Left renal pelvis (tissue), 4 donors: ENCODE measurements at regions not wholly inside any gene's neighbourhood (a gene's known extent, or its start where the extent isn't known, plus 50 kb on each side); places are given as distances from the start of the nearest gene placed in this dataset.
A peak's percentile ranks its signal among the peaks of the same experiment; 100 is the strongest.
"Not testable (repeated sequence)": the region's sequence is repeated elsewhere in the genome, so short reads cannot be mapped to it uniquely, and the experiment has no call there.

Experiments used
- DNase-seq, 4 donors: peaks; one replicate each; pipeline ENCODE4 v3.0.0-alpha.2; 2013; ENCODE audit warnings: low read depth in 4 of 4, low spot score in 3 of 4

GRCh38 chr7:93048136-93048930 is 69.4 kb downstream of the SAMD9 start:
- DNase-seq, result no peak

- DNase-seq, result no peak
Observed at GRCh38 chr7:93047514-93048099, 70.2 kb downstream of the SAMD9 start.

GRCh38 chr7:93046641-93047040 is 71.1 kb downstream of the SAMD9 start:
- no peak for DNase-seq

- no peak for DNase-seq
Observed at GRCh38 chr7:93044147-93044810, 73.5 kb downstream of the SAMD9 start.

- DNase-seq, result peak; percentile 12 to 57 (median 40)
Observed at GRCh38 chr7:93043385-93043985, 74.3 kb downstream of the SAMD9 start.

GRCh38 chr7:93040355-93040754 is 77.4 kb downstream of the SAMD9 start:
- no peak for DNase-seq

GRCh38 chr7:93039786-93040185 is 78.0 kb downstream of the SAMD9 start:
- no peak for DNase-seq

GRCh38 chr7:93039282-93039681 is 78.5 kb downstream of the SAMD9 start:
- no peak for DNase-seq

GRCh38 chr7:93036807-93037206 is 81.0 kb downstream of the SAMD9 start:
- DNase-seq, result no peak

GRCh38 chr7:93036149-93036640 is 81.6 kb downstream of the SAMD9 start:
- DNase-seq, result no peak

- DNase-seq, result no peak
Observed at GRCh38 chr7:93031795-93032194, 86.0 kb downstream of the SAMD9 start.

- DNase-seq, result no peak
Observed at GRCh38 chr7:93030605-93031225, 87.1 kb downstream of the SAMD9 start.

GRCh38 chr7:93029056-93029455 is 88.7 kb downstream of the SAMD9 start:
- no peak for DNase-seq

GRCh38 chr7:93028610-93029009 is 89.2 kb downstream of the SAMD9 start:
- no peak for DNase-seq

- DNase-seq, result no peak
Observed at GRCh38 chr7:93027044-93027443, 90.7 kb downstream of the SAMD9 start.

- no peak for DNase-seq
Observed at GRCh38 chr7:93026425-93026824, 91.4 kb downstream of the SAMD9 start.

GRCh38 chr7:93025389-93025788 is 92.4 kb downstream of the SAMD9 start:
- DNase-seq, result no peak

GRCh38 chr7:93022931-93023478 is 94.8 kb downstream of the SAMD9 start:
- not testable (repeated sequence) for DNase-seq

GRCh38 chr7:93021748-93022147 is 96.0 kb downstream of the SAMD9 start:
- DNase-seq, result no peak

- no peak for DNase-seq
Observed at GRCh38 chr7:93018716-93019115, 99.1 kb downstream of the SAMD9 start.
